ENCODE measurements at regions not wholly inside any gene's neighbourhood (a gene's known extent, or its start where the extent isn't known, plus 50 kb on each side); places are given as distances from the start of the nearest gene placed in this dataset.

- Histone ChIP-seq H3K27ac (ENCODE audit: low read depth, low read length) (no peak overlapping the region), H3K4me3 (ENCODE audit: low read length in 2 of 2) (no peak overlapping the region), H3K9me3 (ENCODE audit: control insufficient read depth in 1 of 2, low read length in 2 of 2) (no peaks in the 10 kb centered on the region), H3K27me3 (ENCODE audit: insufficient read depth, low read length) (no peaks in the 10 kb centered on the region), H3K36me3 (ENCODE audit: insufficient read depth, low read length) (no peaks in the 10 kb centered on the region), H3K4me1 (ENCODE audit: insufficient read depth, low read length) (no peaks in the 10 kb centered on the region)
- peaks cover 2 to 4% of the 10 kb centered on the region in 2 donors for H3K27me3 Mint-ChIP-seq
- H3K4me3 Mint-ChIP-seq = no peak overlapping the region
- CTCF ChIA-PET (ENCODE audit: partially characterized antibody) = no interaction called here
- POLR2A ChIA-PET (ENCODE audit: partially characterized antibody) = no interaction called here
- no peak for DNase-seq
- no peak overlapping the region for H3K27ac Mint-ChIP-seq
- peaks cover 0 to 3% (median 0%) of the 10 kb centered on the region in 8 donors for H3K9me3 Mint-ChIP-seq
- intact Hi-C loops (cut with micrococcal nuclease) = no loop called here
- H3K36me3 Mint-ChIP-seq = no peaks in the 10 kb centered on the region
- no peaks in the 10 kb centered on the region for H3K4me1 Mint-ChIP-seq
These were observed 365.7 kb downstream of the MAFB start for GRCh38 chr20:40323361-40323794.

- H3K27me3 Mint-ChIP-seq = peaks cover 1 to 4% of the 10 kb centered on the region in 2 donors
- Histone ChIP-seq H3K36me3 (ENCODE audit: insufficient read depth, low read length) (no peaks in the 10 kb centered on the region), H3K4me1 (ENCODE audit: insufficient read depth, low read length) (no peaks in the 10 kb centered on the region), H3K27me3 (ENCODE audit: insufficient read depth, low read length) (no peaks in the 10 kb centered on the region), H3K27ac (ENCODE audit: low read depth, low read length) (no peak overlapping the region), H3K9me3 (ENCODE audit: control insufficient read depth in 1 of 2, low read length in 2 of 2) (no peaks in the 10 kb centered on the region), H3K4me3 (ENCODE audit: low read length in 2 of 2) (no peak overlapping the region)
- ChIA-PET CTCF (ENCODE audit: partially characterized antibody) (no interaction called here), POLR2A (ENCODE audit: partially characterized antibody) (no interaction called here)
- no peak overlapping the region for H3K27ac Mint-ChIP-seq
- intact Hi-C loops (cut with micrococcal nuclease) = no loop called here
- no peaks in the 10 kb centered on the region for H3K4me1 Mint-ChIP-seq
- peaks cover 0 to 2% (median 0%) of the 10 kb centered on the region in 8 donors for H3K9me3 Mint-ChIP-seq
- DNase-seq = no peak
- H3K36me3 Mint-ChIP-seq = no peaks in the 10 kb centered on the region
- no peak overlapping the region for H3K4me3 Mint-ChIP-seq
These were observed 366.1 kb downstream of the MAFB start for GRCh38 chr20:40322941-40323340.

- H3K4me3 Mint-ChIP-seq = no peak overlapping the region
- no peak overlapping the region for H3K27ac Mint-ChIP-seq
- no peak for DNase-seq
- H3K9me3 Mint-ChIP-seq = peaks cover 0 to 2% (median 0%) of the 10 kb centered on the region in 8 donors
- peaks cover 0 to 3% of the 10 kb centered on the region in 2 donors for H3K27me3 Mint-ChIP-seq
- ChIA-PET CTCF (ENCODE audit: partially characterized antibody) (no interaction called here), POLR2A (ENCODE audit: partially characterized antibody) (no interaction called here)
- Histone ChIP-seq H3K36me3 (ENCODE audit: insufficient read depth, low read length) (no peaks in the 10 kb centered on the region), H3K27ac (ENCODE audit: low read depth, low read length) (no peak overlapping the region), H3K27me3 (ENCODE audit: insufficient read depth, low read length) (no peaks in the 10 kb centered on the region), H3K9me3 (ENCODE audit: control insufficient read depth in 1 of 2, low read length in 2 of 2) (no peaks in the 10 kb centered on the region), H3K4me3 (ENCODE audit: low read length in 2 of 2) (no peak overlapping the region), H3K4me1 (ENCODE audit: insufficient read depth, low read length) (no peaks in the 10 kb centered on the region)
- intact Hi-C loops (cut with micrococcal nuclease) = no loop called here
- H3K36me3 Mint-ChIP-seq = no peaks in the 10 kb centered on the region
- no peaks in the 10 kb centered on the region for H3K4me1 Mint-ChIP-seq
These were observed 368.5 kb downstream of the MAFB start for GRCh38 chr20:40320517-40321011.

GRCh38 chr20:40319741-40320516, 369.1 kb downstream of the MAFB start:
- Histone ChIP-seq H3K9me3 (ENCODE audit: control insufficient read depth in 1 of 2, low read length in 2 of 2) (no peaks in the 10 kb centered on the region), H3K27me3 (ENCODE audit: insufficient read depth, low read length) (no peaks in the 10 kb centered on the region), H3K4me1 (ENCODE audit: insufficient read depth, low read length) (no peaks in the 10 kb centered on the region), H3K27ac (ENCODE audit: low read depth, low read length) (no peak overlapping the region), H3K36me3 (ENCODE audit: insufficient read depth, low read length) (no peaks in the 10 kb centered on the region), H3K4me3 (ENCODE audit: low read length in 2 of 2) (no peak overlapping the region)
- intact Hi-C loops (cut with micrococcal nuclease) = no loop called here
- no peaks in the 10 kb centered on the region for H3K4me1 Mint-ChIP-seq
- no peak overlapping the region for H3K27ac Mint-ChIP-seq
- peaks cover 0 to 3% of the 10 kb centered on the region in 2 donors for H3K27me3 Mint-ChIP-seq
- peaks cover 0 to 2% (median 0%) of the 10 kb centered on the region in 8 donors for H3K9me3 Mint-ChIP-seq
- H3K4me3 Mint-ChIP-seq = no peak overlapping the region
- DNase-seq = no peak
- ChIA-PET CTCF (ENCODE audit: partially characterized antibody) (no interaction called here), POLR2A (ENCODE audit: partially characterized antibody) (no interaction called here)
- no peaks in the 10 kb centered on the region for H3K36me3 Mint-ChIP-seq

GRCh38 chr20:40319056-40319455, 370.0 kb downstream of the MAFB start:
- Histone ChIP-seq H3K27me3 (ENCODE audit: insufficient read depth, low read length) (no peaks in the 10 kb centered on the region), H3K27ac (ENCODE audit: low read depth, low read length) (no peak overlapping the region), H3K36me3 (ENCODE audit: insufficient read depth, low read length) (no peaks in the 10 kb centered on the region), H3K9me3 (ENCODE audit: control insufficient read depth in 1 of 2, low read length in 2 of 2) (no peaks in the 10 kb centered on the region), H3K4me1 (ENCODE audit: insufficient read depth, low read length) (no peaks in the 10 kb centered on the region), H3K4me3 (ENCODE audit: low read length in 2 of 2) (no peak overlapping the region)
- Mint-ChIP-seq H3K4me3 (no peak overlapping the region), H3K9me3 (peaks cover 0 to 2% (median 0%) of the 10 kb centered on the region in 8 donors), H3K27ac (no peak overlapping the region), H3K4me1 (no peaks in the 10 kb centered on the region), H3K27me3 (peaks cover 0 to 3% of the 10 kb centered on the region in 2 donors), H3K36me3 (no peaks in the 10 kb centered on the region)
- ChIA-PET POLR2A (ENCODE audit: partially characterized antibody) (no interaction called here), CTCF (ENCODE audit: partially characterized antibody) (no interaction called here)
- intact Hi-C loops (cut with micrococcal nuclease) = no loop called here
- DNase-seq = no peak

- POLR2A ChIA-PET (ENCODE audit: partially characterized antibody) = no interaction called here
These were observed 371.8 kb downstream of the MAFB start for GRCh38 chr20:40317156-40317790.

GRCh38 chr20:40314278-40314677, 374.8 kb downstream of the MAFB start:
- H3K27me3 ChIP-seq (ENCODE audit: insufficient read depth, low read length) = no peaks in the 10 kb centered on the region
- Mint-ChIP-seq H3K9me3 (peaks cover 0 to 6% (median 0%) of the 10 kb centered on the region in 8 donors), H3K27ac (no peak overlapping the region), H3K4me1 (no peaks in the 10 kb centered on the region), H3K4me3 (no peak overlapping the region), H3K36me3 (no peaks in the 10 kb centered on the region), H3K27me3 (peaks cover 1 to 4% of the 10 kb centered on the region in 2 donors)
- DNase-seq = no peak
- no peak overlapping the region for H3K4me3 ChIP-seq (ENCODE audit: low read length in 2 of 2)
- intact Hi-C loops (cut with micrococcal nuclease) = no loop called here
- no peaks in the 10 kb centered on the region for H3K36me3 ChIP-seq (ENCODE audit: insufficient read depth, low read length)
- H3K9me3 ChIP-seq (ENCODE audit: control insufficient read depth in 1 of 2, low read length in 2 of 2) = no peaks in the 10 kb centered on the region
- no peak overlapping the region for H3K27ac ChIP-seq (ENCODE audit: low read depth, low read length)
- CTCF ChIA-PET (ENCODE audit: partially characterized antibody) = no interaction called here
- no peaks in the 10 kb centered on the region for H3K4me1 ChIP-seq (ENCODE audit: insufficient read depth, low read length)
- POLR2A ChIA-PET (ENCODE audit: partially characterized antibody) = no interaction called here

More at GRCh38 chr20:40317156-40317790, 371.8 kb downstream of the MAFB start:
- no peaks in the 10 kb centered on the region for H3K4me1 Mint-ChIP-seq
- H3K36me3 ChIP-seq (ENCODE audit: insufficient read depth, low read length) = no peaks in the 10 kb centered on the region
- no peaks in the 10 kb centered on the region for H3K4me1 ChIP-seq (ENCODE audit: insufficient read depth, low read length)
- no peak overlapping the region for H3K4me3 ChIP-seq (ENCODE audit: low read length in 2 of 2)
- H3K27ac Mint-ChIP-seq = no peak overlapping the region
- no peaks in the 10 kb centered on the region for H3K27me3 ChIP-seq (ENCODE audit: insufficient read depth, low read length)
- intact Hi-C loops (cut with micrococcal nuclease) = no loop called here
- no peak for DNase-seq
- no peak overlapping the region for H3K4me3 Mint-ChIP-seq
- H3K9me3 Mint-ChIP-seq = peaks cover 0 to 2% (median 0%) of the 10 kb centered on the region in 8 donors
- no peaks in the 10 kb centered on the region for H3K9me3 ChIP-seq (ENCODE audit: control insufficient read depth in 1 of 2, low read length in 2 of 2)
- peaks cover 0 to 1% of the 10 kb centered on the region in 2 donors for H3K27me3 Mint-ChIP-seq
- H3K36me3 Mint-ChIP-seq = no peaks in the 10 kb centered on the region
- H3K27ac ChIP-seq (ENCODE audit: low read depth, low read length) = no peak overlapping the region
- CTCF ChIA-PET (ENCODE audit: partially characterized antibody) = no interaction called here
